H1 (cell line): ENCODE measurements at regions not wholly inside any gene's neighbourhood (a gene's known extent, or its start where the extent isn't known, plus 50 kb on each side); places are given as distances from the start of the nearest gene placed in this dataset.

Experiments used
- JUN ChIP-seq: IDR thresholded peaks from 2 replicates; pipeline ENCODE4 v1.6.1; 2011; ENCODE audit warnings: low read depth, mild to moderate bottlenecking, improper control_type of control experiment, low read length
- POLR2AphosphoS5 ChIP-seq: IDR thresholded peaks from 2 replicates; pipeline ENCODE4 v1.6.1; 2011; ENCODE audit warnings: low read depth, low read length

GRCh38 chr18:21979171-21979560 lies 190.2 kb upstream of the GATA6 start:
- TF ChIP-seq POLR2AphosphoS5 (no peak), JUN (no peak)
